Fibroblast of skin of right biceps (primary cell): ENCODE measurements at regions not wholly inside any gene's neighbourhood (a gene's known extent, or its start where the extent isn't known, plus 50 kb on each side); places are given as distances from the start of the nearest gene placed in this dataset.

Experiments used
- DNase-seq: peaks from one replicate; pipeline ENCODE4 v3.0.0-alpha.2; 2013

GRCh38 chr12:82149045-82149444 lies 209.1 kb downstream of the CCDC59 start:
- no peak for DNase-seq

DNA sequence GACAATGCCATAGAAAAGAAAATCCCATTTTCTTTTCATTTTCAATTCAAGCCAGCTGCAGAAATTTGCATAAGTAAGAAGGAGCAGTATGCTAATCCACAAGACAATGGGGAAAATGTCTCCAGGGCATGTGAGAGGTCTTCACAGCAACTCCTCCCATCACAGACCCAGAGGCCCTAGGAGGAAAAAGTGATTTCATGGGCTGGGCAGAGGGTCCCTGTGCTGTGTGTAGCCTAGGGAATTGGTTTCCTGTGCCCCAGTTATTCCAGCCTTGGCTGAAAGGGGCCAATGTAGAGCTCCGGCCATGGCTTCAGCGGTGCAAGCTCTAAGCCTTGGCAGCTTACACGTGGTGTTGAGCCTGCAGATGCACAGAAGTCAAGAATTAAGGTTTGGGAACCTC lies 211.4 kb downstream of the CCDC59 start:
- DNase-seq, result no peak

DNA sequence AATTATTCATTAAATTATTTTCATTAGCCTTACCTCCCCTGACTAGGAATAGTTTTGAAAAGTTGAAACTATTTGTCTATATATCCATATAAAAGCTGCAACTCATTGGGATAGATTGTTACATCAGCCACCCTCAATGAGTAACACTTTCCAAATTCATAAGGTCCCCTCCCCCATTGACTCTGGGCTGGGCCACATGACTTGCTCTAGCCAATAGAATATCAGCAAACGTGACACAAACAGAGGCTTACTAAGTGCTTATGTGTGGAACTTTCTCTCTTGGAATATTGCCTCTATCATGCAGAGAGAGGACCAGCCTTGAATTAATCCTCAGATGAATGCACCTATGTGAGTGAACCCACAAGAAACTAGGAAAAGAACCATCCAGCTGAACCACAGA lies 213.7 kb downstream of the CCDC59 start:
- no peak for DNase-seq

DNA sequence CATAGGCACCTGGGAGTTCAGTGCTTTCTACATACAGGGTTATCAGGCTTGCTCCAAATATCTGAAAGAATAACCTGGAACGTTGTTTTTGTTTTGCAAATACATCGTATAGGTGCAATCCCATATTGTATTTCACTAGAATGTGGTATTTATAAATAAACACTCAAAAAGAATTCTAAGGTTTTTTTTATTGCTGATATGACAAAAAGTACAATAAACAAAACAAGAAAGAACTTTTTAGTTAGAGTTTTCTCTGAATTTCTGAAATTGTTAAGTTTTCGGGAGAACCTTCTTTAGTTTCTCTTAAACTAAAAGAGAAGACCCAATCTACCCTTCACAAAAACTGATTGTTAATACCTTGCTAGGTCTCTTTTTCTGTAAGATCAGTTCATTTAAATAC lies 225.8 kb downstream of the CCDC59 start:
- DNase-seq, result no peak

- no peak for DNase-seq
Observed at GRCh38 chr12:82130762-82131161, 227.4 kb downstream of the CCDC59 start.

DNA sequence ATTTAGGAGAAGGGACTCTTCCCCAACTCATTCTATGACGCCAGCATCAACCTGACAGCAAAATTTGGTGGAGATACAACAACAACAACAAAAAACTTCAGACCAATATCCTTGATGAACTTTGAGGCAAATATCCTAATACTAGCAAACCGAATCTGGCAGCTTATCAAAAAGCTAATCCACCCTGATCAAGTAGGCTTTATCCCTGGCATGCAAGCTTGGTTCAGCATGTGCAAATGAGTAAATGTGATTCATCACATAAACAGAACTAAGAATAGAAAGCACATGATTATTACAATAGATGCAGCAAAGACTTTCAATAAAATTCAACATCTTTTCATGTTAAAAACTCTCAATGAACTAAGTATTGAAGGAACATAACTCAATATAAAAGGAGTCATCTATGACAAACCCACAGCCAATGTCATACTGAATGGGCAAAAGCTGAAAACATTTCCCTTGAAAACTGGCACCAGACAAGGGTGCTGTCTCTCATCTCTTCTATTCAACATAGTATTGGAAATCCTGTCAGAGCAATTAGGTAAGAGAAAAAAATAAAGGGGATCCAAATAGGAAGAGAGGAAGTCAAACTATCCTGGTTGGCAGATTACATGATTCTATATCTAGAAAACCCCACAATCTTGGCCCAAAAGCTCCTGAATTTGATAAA lies 233.3 kb downstream of the CCDC59 start:
- no peak for DNase-seq

DNA sequence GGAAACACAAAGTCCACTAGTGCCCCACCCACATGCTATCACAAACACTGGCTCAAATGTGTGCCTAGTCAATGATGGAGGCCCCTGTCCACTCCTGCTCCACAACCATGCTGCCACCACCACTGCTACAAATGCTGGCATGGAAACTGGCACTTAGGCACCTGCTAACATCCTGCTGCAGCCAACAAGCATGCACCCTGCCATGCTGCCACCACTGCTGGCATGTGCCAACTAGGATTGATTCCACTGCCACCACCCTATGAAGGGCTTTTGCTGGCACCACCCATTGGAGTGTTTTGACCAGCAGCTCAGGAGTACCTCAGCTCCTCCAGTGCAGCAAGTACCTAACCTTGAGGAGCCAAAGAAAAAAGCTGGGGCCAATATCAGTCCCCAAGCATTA lies 236.6 kb downstream of the CCDC59 start:
- DNase-seq, result no peak

- no peak for DNase-seq
Observed at GRCh38 chr12:82120901-82121300, 237.3 kb downstream of the CCDC59 start.

DNA sequence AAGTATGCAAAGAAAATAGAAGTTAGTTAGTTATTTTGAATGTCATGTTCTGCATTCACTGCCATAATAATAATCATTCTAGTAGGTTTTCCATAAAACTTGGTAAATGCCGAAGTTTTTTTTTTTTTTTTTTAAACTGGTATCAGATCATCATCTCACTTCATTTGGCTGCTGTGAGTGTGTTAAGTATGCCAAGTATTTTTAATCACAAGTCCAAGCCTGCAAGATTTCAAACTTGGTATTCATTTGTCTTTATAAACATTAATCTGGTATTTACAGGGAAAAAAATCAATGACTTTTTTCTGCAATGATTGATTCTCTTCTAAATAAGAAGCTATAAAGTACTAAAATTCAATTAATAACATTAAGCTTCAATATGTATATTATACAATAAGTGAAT lies 248.9 kb downstream of the CCDC59 start:
- DNase-seq, result no peak

- no peak for DNase-seq
Observed at GRCh38 chr12:82108615-82109014, 249.6 kb downstream of the CCDC59 start.

- DNase-seq, result no peak
Observed at GRCh38 chr12:82099216-82099615, 259.0 kb downstream of the CCDC59 start.

- no peak for DNase-seq
Observed at GRCh38 chr12:82097877-82098276, 260.3 kb downstream of the CCDC59 start.

GRCh38 chr12:82097438-82097837 lies 260.7 kb downstream of the CCDC59 start:
- no peak for DNase-seq

GRCh38 chr12:82090165-82090564 lies 268.0 kb downstream of the CCDC59 start:
- no peak for DNase-seq

GRCh38 chr12:82089369-82090121 lies 268.6 kb downstream of the CCDC59 start:
- DNase-seq, result no peak

GRCh38 chr12:82082501-82082900 lies 275.7 kb downstream of the CCDC59 start:
- DNase-seq, result no peak

DNA sequence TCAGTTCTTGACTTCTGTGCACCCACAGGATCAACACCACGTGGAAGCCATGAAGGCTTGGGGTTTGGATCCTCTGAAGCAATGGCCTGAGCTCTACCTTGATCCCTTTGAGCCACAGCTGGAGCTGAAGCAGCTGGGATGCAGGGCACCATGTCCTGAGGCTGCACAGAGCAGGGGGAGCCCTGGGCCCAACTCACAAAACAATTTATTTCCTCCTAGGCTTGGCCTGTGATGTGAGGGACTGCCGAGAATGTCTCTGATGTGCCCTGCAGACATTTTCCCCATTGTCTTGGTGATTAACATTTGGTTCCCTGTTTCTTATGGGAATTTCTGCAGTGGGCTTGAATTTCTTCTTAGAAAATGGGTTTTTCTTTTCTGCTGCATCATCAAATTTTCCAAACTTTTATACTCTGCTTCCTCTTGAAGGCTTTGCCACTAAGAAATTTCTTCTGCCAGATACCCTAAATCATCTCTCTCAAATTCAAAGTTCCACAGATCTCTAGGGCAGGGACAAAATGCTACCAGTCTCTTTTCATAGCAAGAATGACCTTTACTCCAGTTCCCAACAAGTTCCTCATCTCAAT lies 288.2 kb downstream of the CCDC59 start:
- DNase-seq, result no peak

DNA sequence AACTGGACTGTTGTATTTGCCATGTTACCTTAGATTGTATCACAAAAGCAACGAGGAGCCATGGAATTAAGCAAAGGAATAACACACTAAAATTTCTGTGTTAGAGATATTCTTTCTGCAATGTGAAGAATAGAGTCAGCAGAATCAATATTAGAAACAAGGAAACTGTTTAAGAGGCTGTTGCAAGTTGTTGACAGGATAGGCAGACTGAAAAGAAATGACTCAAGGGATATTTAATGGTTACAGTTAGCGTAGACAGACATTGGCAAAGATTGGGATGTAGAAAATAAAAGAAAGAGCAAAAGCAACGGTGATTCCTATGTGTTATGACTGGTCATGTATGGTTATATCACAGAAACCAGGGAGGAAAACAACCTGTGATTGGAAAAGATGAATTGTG lies 299.0 kb upstream of the PPFIA2 start:
- no peak for DNase-seq

DNA sequence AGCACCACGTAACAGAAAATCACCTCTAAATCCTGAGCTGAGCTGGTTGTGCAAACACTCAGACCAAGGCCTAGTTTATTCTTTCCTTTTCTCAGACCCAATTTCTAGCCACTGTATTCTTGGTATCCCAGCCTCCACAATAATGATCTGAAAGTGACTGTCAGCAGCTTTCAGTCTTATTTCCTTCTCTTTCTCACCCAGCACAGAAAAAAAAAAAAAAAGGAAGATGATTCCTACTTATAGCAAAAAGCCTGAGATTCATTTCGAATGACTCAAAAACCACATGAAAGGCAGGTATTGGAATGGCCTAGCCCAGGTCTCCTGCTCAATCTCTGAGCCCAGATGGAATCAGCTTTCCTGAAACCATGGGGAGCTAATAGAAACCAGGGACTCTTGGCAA lies 298.6 kb upstream of the PPFIA2 start:
- DNase-seq, result no peak

DNA sequence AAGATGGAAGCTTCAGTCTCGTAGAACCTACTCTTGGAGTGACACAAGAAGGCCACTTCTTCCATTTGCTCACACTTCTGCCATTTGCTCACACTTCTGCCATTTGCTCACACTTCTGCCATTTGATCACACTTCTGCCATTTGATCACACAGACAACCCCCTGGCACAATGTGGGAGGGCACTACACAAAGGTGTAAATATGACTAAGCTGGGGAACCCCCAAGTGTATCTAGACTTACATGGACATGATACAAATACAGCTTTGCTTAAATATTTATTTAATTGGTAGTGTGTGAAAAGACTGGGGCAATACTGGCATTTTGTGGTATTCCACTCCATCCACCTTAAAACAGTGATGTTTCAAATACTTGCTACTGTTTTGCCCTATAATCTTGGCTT lies 296.2 kb upstream of the PPFIA2 start:
- DNase-seq, result no peak

GRCh38 chr12:82054566-82054965 lies 295.4 kb upstream of the PPFIA2 start:
- DNase-seq, result no peak

DNA sequence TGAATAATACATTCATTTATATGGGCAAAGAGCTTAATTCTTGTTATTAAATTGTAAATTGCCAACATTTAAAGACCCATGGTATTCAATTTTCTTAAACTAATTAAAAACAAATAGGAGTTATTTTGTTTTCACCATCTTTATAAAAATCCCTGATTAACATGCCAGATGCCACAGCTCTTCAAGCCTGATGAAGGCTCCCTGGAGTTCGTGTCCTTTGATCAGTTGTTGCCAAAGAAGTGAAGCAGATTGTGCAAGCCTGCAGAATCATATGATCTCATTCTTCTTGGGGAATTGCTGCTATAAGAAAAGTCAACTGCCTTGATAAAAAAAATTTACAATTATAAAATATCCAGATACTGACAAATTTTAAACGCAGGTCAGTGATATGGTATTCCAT lies 288.3 kb upstream of the PPFIA2 start:
- no peak for DNase-seq

DNA sequence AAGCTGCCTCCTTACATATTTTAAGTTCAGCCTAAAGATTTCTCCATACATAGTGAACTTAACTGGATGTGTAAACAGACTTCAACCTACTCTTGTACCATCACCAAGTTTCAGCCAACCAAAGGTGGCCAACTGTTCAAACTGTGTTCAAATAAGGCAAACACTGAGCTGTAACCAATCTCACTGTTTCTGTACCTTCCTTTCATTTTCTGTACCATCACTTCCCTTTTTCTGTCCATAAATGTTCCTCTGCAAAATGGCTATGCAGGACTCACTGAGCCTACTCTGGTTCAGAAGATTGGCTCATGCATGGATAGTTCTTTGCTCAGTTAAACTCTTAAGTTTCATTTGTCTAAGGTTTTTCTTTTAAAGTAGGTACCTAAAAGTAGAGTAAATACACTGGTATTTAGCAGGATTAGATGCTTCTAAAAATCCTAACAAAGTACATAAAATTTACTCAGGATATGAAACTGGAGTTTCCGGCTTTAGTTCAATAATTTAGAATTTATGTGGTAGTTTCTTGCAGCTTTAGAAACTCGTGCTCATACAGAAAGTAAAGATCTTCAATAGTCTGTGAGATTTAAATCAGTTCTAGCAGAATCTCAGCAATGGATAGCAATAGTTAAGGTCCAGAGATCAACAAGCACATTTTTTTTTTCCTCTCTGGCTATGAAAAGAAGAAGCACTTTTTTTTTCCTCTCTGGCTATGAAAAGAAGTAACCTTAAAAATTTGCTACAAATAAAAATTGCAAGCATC lies 282.0 kb upstream of the PPFIA2 start:
- DNase-seq, result no peak

GRCh38 chr12:82034769-82035168 lies 275.6 kb upstream of the PPFIA2 start:
- no peak for DNase-seq
